Spinal cord (tissue), 9 donors: ENCODE measurements at regions not wholly inside any gene's neighbourhood (a gene's known extent, or its start where the extent isn't known, plus 50 kb on each side); places are given as distances from the start of the nearest gene placed in this dataset.

Experiments
- DNase-seq, 6 donors: peaks; one replicate each; pipeline versions ENCODE4 v3.0.0 to v3.0.0-alpha.2; 2013 to 2015; ENCODE audit warnings: low spot score in 6 of 6, low read depth in 4 of 6
- H3K27ac ChIP-seq: one replicate; pipeline ENCODE4 v1.5.1; 2013; ENCODE audit warnings: low read depth, low read length, control low read depth
- H3K27me3 ChIP-seq: one replicate; pipeline ENCODE4 v1.6.1; 2013; ENCODE audit warnings: low read length; ENCODE audit not compliant: control insufficient read depth, insufficient read depth
- H3K36me3 ChIP-seq: one replicate; pipeline ENCODE4 v1.6.1; 2013; ENCODE audit warnings: low read length; ENCODE audit not compliant: control insufficient read depth, insufficient read depth
- H3K4me1 ChIP-seq: one replicate; pipeline ENCODE4 v1.6.1; 2013; ENCODE audit warnings: low read length; ENCODE audit not compliant: control insufficient read depth, insufficient read depth
- H3K4me3 ChIP-seq: one replicate; pipeline ENCODE4 v1.5.1; 2013; ENCODE audit warnings: low read depth, low read length, control low read depth
- H3K9me3 ChIP-seq: one replicate; pipeline ENCODE4 v1.6.1; 2013; ENCODE audit warnings: low read length; ENCODE audit not compliant: control insufficient read depth, insufficient read depth
- WGBS: methylation state at CpG from one replicate; pipeline ENCODE4 v1.1.5; 2013; ENCODE audit warnings: missing lambda C conversion rate; ENCODE audit not compliant: insufficient coverage; 5-methylcytosine and 5-hydroxymethylcytosine counted together
- donor health status: healthy.

DNA sequence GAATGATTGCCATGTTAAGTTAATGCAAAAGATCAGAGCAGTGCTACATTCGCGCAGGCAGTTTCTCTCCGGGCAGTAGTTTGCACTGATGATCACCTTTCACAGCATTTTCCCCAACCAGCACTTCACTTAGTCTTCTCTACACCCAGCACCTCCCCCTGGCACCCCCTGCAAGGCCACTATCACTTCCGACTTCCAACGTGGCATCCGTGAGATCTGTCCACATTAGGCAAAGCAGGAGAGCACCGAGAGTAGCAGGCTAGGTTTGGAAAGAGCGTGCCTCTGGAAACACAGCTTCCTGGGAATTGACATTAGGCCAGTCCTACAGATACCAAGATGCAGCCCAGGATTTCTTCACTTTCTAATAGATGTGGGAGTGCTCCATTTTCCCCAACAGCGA lies 180.2 kb upstream of the CDIN1 start:
- Histone ChIP-seq H3K27me3 (no peaks in the 10 kb centered on the region), H3K36me3 (no peaks in the 10 kb centered on the region), H3K4me3 (no peak overlapping the region), H3K27ac (no peak overlapping the region), H3K4me1 (no peaks in the 10 kb centered on the region), H3K9me3 (no peaks in the 10 kb centered on the region)
- DNase-seq, result no peak
- WGBS, result 94% methylated on average over 8 of the region's 9 CpGs

DNA sequence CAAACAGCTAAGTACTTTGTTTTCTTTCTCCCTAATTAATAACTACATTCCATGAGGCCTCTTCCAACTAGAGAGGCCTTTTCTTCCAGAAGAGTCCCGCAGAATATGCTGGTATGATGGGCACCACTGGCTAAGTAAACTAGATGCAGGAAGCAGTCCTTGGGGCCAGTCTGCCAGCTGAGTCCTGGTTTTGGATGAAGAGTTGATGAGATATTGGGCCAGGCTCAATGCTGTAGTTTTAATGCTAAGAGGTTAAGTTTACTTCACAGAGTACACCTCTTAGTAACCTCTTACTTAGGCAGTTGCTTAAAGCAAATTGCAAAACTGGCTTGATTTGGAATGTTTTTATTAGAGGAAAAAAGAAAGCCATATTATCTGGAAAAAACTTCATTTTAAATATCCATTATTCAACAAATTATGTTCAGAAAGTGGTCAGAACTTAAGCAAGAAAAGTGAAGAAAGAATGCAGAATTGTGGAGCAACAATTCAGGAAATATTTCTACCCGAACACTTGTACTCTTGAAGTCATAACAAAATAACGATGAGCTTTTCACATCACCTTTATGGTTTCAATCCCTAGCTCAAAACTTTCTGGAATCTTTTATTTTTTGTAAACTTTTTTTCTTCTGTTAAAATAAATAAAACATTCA lies 178.4 kb upstream of the CDIN1 start:
- no CpG with 5 or more reads among the region's 3 CpGs for WGBS
- Histone ChIP-seq H3K27me3 (no peaks in the 10 kb centered on the region), H3K4me1 (no peaks in the 10 kb centered on the region), H3K4me3 (no peak overlapping the region), H3K36me3 (no peaks in the 10 kb centered on the region), H3K9me3 (no peaks in the 10 kb centered on the region), H3K27ac (no peak overlapping the region)
- DNase-seq, result no peak

DNA sequence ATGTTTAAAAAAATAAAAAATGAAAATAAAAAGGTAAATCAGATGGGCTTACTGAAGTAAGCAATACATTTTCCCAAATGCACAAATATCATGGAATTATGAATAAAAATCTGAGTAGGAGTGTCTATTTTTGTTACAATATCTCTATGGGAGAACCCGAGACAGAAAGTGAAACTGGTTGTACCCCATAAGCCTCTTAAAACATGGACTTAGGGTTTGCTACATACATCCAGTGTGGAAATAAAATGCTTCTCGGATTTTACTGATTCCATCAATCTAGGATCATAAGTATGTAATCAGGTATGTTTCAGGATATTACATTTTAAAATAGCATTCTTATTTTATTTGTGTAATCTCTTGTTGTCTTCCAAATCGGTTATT lies 177.8 kb upstream of the CDIN1 start:
- Histone ChIP-seq H3K9me3 (no peaks in the 10 kb centered on the region), H3K36me3 (no peaks in the 10 kb centered on the region), H3K4me1 (no peaks in the 10 kb centered on the region), H3K27ac (no peak overlapping the region), H3K4me3 (no peak overlapping the region), H3K27me3 (no peaks in the 10 kb centered on the region)
- no peak for DNase-seq
- no CpG with 5 or more reads among the region's 3 CpGs for WGBS

DNA sequence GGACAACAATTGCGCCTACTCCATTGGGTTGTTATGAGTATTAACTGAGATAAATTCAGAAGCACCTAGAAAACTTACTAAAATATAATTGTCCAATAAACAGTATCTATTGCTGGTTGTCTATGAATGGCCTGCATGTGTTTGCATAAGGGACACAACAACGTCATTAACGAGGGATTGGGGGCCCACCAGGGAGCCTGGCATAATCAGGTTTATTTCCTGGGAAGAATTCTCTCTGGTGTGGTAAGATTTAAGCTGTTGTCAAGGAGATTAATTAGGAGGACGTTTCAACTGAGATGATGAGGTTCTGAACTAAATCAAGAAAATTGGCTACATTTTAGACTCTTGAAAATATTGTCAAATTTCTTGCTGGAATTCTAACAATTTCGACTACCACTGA lies 176.1 kb upstream of the CDIN1 start:
- H3K4me3 ChIP-seq, result no peak overlapping the region
- no peaks in the 10 kb centered on the region for H3K36me3 ChIP-seq
- 18% methylated on average over 3 of the region's 5 CpGs for WGBS
- no peaks in the 10 kb centered on the region for H3K9me3 ChIP-seq
- DNase-seq, result no peak
- no peaks in the 10 kb centered on the region for H3K27me3 ChIP-seq
- no peak overlapping the region for H3K27ac ChIP-seq
- H3K4me1 ChIP-seq, result no peaks in the 10 kb centered on the region

DNA sequence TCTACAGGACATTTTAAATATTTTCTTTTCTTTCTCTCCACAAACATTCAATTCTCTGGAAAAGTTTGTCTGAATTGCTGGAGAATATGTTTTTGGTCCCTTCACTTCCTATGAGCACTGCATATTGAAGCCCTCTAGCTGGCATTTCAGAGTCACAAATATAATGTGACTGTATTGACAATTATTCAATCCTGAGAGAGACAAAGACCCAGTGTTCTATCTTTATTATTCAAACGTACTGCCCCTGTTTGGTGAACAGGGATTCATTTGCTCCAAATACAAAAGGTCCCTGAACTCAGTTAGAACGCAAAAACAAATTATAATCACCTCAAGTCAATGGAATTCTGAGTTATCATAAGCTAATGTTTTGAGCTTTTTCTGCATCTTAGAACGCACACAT lies 173.1 kb upstream of the CDIN1 start:
- Histone ChIP-seq H3K36me3 (no peaks in the 10 kb centered on the region), H3K4me1 (no peaks in the 10 kb centered on the region), H3K9me3 (no peaks in the 10 kb centered on the region), H3K27ac (no peak overlapping the region), H3K27me3 (no peaks in the 10 kb centered on the region), H3K4me3 (no peak overlapping the region)
- DNase-seq, result no peak
- 25% methylated on average over 1 of the region's 3 CpGs for WGBS

DNA sequence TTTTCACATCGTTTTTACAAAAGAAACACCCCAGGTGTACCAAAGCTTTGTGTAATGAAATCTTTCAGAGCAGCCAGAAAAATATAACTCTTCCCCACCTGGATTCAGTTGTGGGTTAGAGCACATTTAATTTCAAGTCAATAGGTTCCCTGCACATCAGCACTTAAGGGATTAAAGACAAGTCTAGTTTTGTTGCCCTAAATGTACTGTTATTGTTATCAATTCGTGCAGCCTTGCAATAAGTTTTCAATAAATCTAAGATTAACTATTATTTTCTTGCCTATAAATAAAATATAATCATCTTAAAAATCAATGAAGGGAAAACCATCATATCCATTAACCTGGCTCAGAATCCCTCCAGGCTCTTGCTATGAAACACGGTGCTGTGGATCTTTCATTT lies 172.5 kb upstream of the CDIN1 start:
- peak in 1 of 6 donors; percentile 52 for DNase-seq
- WGBS, result no CpG with 5 or more reads among the region's 3 CpGs
- H3K27ac ChIP-seq, result no peak overlapping the region
- no peaks in the 10 kb centered on the region for H3K36me3 ChIP-seq
- no peak overlapping the region for H3K4me3 ChIP-seq
- H3K9me3 ChIP-seq, result no peaks in the 10 kb centered on the region
- no peaks in the 10 kb centered on the region for H3K4me1 ChIP-seq
- H3K27me3 ChIP-seq, result no peaks in the 10 kb centered on the region

DNA sequence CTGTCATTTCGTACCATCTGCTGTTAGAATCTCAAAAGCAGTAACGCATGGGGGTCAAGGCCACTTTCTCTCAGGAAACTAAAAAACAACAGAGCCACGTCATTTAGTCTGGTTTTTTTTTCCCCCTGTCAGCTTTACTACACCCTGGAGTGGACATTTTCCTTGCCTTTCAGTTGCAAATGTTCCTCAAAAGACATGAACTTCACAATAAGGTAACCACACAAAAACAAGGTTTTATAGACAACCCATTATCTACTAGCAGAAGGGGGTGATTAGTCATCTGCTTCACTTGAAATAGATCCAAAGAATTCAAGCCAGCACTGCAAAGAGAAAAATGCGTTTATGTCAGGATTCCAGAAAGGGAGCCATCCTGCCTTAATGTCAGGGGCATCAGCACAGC lies 171.8 kb upstream of the CDIN1 start:
- Histone ChIP-seq H3K4me3 (no peak overlapping the region), H3K27ac (no peak overlapping the region), H3K4me1 (no peaks in the 10 kb centered on the region), H3K36me3 (no peaks in the 10 kb centered on the region), H3K9me3 (no peaks in the 10 kb centered on the region), H3K27me3 (no peaks in the 10 kb centered on the region)
- DNase-seq, result peak in 2 of 6 donors; percentile 33 to 61
- WGBS, result 68% methylated on average over 4 of the region's 4 CpGs

DNA sequence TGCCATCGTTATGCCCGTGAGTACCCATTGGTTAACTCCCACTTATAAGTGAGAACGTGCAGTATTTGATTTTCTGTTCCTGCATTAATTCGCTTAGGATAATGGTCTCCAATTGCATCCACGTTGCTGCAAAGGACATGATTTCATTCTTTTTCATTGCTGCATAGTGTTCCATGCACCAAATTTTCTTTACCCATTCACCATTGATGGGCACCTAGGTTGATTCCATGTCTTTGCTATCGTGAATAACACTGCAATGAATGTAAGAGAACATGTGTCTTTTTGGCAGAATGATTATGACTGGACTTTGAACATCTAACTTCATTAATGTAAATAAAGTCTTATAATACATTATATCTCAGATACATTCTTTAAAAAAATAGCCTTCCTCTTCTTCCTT lies 169.6 kb upstream of the CDIN1 start:
- Histone ChIP-seq H3K9me3 (no peaks in the 10 kb centered on the region), H3K27me3 (no peaks in the 10 kb centered on the region), H3K36me3 (no peaks in the 10 kb centered on the region), H3K4me3 (no peak overlapping the region), H3K4me1 (no peaks in the 10 kb centered on the region), H3K27ac (no peak overlapping the region)
- WGBS, result 100% methylated on average over 4 of the region's 6 CpGs
- DNase-seq, result no peak

DNA sequence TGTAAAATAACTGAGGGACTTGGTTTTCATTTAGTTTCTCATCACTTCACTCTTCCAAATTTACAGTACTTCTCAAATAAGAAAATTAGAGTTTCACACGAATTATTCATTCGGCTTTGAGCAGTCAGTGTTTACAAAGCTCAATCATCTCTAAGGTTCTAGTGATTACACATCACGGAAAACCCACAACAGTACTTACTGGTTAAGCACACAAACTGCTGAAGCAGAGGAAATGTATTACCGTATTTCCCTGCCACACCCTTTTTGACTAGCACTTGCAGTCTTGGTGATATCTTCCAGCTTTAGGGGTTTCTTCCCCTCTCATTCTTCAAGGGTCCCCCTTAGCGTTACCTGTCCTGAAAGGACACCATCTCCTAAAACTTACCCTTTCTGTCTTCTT lies 164.8 kb upstream of the CDIN1 start:
- no peak for DNase-seq
- Histone ChIP-seq H3K36me3 (no peaks in the 10 kb centered on the region), H3K4me3 (no peak overlapping the region), H3K4me1 (no peaks in the 10 kb centered on the region), H3K9me3 (no peaks in the 10 kb centered on the region), H3K27me3 (no peaks in the 10 kb centered on the region), H3K27ac (no peak overlapping the region)
- 93% methylated on average over 4 of the region's 5 CpGs for WGBS

DNA sequence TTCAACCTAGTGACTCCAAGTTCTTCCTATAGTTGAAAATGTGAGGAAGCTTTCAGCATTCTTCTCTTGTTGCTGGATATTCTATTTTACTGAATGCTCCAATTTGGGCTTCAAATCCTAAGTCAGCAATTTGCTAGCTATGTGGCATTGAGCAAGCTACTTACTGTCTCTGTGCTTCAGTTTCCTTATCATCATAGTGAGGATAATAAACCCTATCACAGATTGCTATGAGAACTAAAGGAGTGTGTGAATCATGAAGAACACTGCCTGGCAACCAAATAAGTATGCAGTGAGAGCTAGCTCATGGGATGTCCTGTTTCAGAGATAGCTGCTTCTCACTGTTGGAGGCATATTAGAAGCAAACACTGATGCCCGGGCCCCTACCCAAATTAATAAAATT lies 163.8 kb upstream of the CDIN1 start:
- no peaks in the 10 kb centered on the region for H3K36me3 ChIP-seq
- WGBS, result no CpG with 5 or more reads among the region's 1 CpG
- no peak for DNase-seq

More for the DNA sequence above, 163.8 kb upstream of the CDIN1 start:
- Histone ChIP-seq H3K4me3 (no peak overlapping the region), H3K27ac (no peak overlapping the region), H3K9me3 (no peaks in the 10 kb centered on the region), H3K4me1 (no peaks in the 10 kb centered on the region), H3K27me3 (no peaks in the 10 kb centered on the region)
